Tibial artery (tissue), 4 donors: ENCODE measurements at regions not wholly inside any gene's neighbourhood (a gene's known extent, or its start where the extent isn't known, plus 50 kb on each side); places are given as distances from the start of the nearest gene placed in this dataset.

ENCODE experiments used
- DNase-seq, 2 donors: peaks; one replicate each; pipeline ENCODE4 v3.0.0-alpha.2; 2019
- H3K27ac ChIP-seq, 2 donors: fragments of 200-600 bp; sonication (generic) in 1 of 2; 1 replicate in 1 of 2; 2 replicates in 1 of 2; pipeline ENCODE4 v1.5.1; 2018 to 2019; ENCODE audit warnings: mild to moderate bottlenecking in 1 of 2
- H3K27me3 ChIP-seq, 2 donors: fragments of 200-600 bp; sonication (generic) in 1 of 2; one replicate each; pipeline versions ENCODE4 v1.5.1 to v1.6.0; 2016 to 2019
- H3K36me3 ChIP-seq, 3 donors: fragments of 200-600 bp; sonication (generic) in 2 of 3; one replicate each; pipeline ENCODE4 v1.5.1; 2016 to 2019; ENCODE audit warnings: mild to moderate bottlenecking in 2 of 3
- H3K4me1 ChIP-seq, 4 donors: fragments of 200-600 bp; sonication (generic) in 2 of 4; 1 replicate in 3 of 4; 2 replicates in 1 of 4; pipeline ENCODE4 v1.5.1; 2016 to 2019
- H3K4me3 ChIP-seq, 2 donors: fragments of 200-600 bp; sonication (generic) in 1 of 2; 1 replicate in 1 of 2; 2 replicates in 1 of 2; pipeline ENCODE4 v1.5.1; 2018 to 2019; ENCODE audit warnings: mild to moderate bottlenecking in 2 of 2
- H3K9me3 ChIP-seq, 3 donors: fragments of 200-600 bp; sonication (generic) in 1 of 3; one replicate each; pipeline ENCODE4 v1.5.1; 2016 to 2019
- intact Hi-C: fragments of 100-400 bp; cut with DNase I; formaldehyde crosslinking; loops from one replicate; pipeline ENCODE4 v1.15.0; 2023; ENCODE audit warnings: low total_unique reads
- TF ChIP-seq, protein P1 (sequence below), 2 experiments: fragments of 200-600 bp in 1 of 2; fragments of 450-650 bp in 1 of 2; IDR thresholded peaks; one replicate each; pipeline ENCODE4 v1.5.1; 2017 to 2019; ENCODE audit warnings: antibody characterized with exemption in 2 of 2, mild to moderate bottlenecking in 1 of 2, moderate library complexity in 1 of 2

DNA sequence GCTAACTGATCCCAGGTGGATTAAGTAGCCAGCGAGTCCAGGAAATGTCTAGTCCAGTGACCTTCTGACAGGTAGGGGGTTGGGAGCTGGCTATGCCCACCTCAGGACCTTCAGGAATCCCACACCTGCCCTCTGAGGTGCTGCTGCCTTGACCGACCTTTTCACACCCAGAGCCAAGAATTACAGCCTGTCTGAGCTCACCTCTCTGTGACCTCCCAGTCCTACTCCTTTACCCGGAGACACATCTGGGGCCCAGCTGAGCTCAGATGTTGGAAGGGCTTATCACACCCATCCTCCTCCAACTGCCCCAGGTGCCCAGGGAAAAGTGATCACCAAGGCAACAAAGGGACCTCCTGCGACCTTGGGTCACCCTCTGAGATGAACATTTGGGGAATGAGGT lies 413.3 kb upstream of the TNP1 start:
- H3K9me3 ChIP-seq = no peaks in the 10 kb centered on the region
- TF ChIP-seq, protein P1, sequence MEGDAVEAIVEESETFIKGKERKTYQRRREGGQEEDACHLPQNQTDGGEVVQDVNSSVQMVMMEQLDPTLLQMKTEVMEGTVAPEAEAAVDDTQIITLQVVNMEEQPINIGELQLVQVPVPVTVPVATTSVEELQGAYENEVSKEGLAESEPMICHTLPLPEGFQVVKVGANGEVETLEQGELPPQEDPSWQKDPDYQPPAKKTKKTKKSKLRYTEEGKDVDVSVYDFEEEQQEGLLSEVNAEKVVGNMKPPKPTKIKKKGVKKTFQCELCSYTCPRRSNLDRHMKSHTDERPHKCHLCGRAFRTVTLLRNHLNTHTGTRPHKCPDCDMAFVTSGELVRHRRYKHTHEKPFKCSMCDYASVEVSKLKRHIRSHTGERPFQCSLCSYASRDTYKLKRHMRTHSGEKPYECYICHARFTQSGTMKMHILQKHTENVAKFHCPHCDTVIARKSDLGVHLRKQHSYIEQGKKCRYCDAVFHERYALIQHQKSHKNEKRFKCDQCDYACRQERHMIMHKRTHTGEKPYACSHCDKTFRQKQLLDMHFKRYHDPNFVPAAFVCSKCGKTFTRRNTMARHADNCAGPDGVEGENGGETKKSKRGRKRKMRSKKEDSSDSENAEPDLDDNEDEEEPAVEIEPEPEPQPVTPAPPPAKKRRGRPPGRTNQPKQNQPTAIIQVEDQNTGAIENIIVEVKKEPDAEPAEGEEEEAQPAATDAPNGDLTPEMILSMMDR (IDR thresholded peaks at IDR 0.05) = no peak
- H3K27ac ChIP-seq = peak overlapping the region in 1 of 2 donors; percentile 21
- intact Hi-C loops = no loop called here
- no peak for DNase-seq
- no peak overlapping the region for H3K4me3 ChIP-seq
- H3K27me3 ChIP-seq = no peaks in the 10 kb centered on the region
- no peaks in the 10 kb centered on the region for H3K36me3 ChIP-seq
- peaks cover 0 to 44% (median 17%) of the 10 kb centered on the region in 4 donors for H3K4me1 ChIP-seq

DNA sequence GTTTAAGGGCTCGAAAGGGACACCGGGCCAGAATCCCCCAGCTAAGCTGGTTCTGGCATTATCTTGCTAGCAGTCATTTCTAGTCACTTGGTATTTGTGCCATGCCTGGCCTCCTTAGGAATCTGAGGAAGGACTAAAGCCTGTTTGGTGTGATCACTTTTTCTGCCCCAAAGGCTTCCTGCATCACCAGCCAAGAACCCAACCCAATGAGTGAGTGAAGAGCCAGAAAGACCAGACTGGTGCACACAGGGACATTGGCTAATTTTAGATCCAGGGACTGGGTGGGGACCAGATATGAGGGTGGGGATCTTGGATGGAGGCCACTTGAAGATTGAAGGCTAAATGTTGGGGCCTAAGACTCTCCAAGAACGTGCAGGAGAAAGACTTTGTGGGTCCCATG lies 411.9 kb upstream of the TNP1 start:
- Histone ChIP-seq H3K27ac (peak overlapping the region; percentile 9 to 14), H3K27me3 (no peaks in the 10 kb centered on the region), H3K4me3 (no peak overlapping the region), H3K4me1 (peaks cover 0 to 36% (median 13%) of the 10 kb centered on the region in 4 donors), H3K36me3 (no peaks in the 10 kb centered on the region), H3K9me3 (peaks cover 0 to 4% (median 0%) of the 10 kb centered on the region in 3 donors)
- intact Hi-C loops = no loop called here
- TF ChIP-seq, protein P1 (IDR thresholded peaks at IDR 0.05) = no peak
- no peak for DNase-seq

DNA sequence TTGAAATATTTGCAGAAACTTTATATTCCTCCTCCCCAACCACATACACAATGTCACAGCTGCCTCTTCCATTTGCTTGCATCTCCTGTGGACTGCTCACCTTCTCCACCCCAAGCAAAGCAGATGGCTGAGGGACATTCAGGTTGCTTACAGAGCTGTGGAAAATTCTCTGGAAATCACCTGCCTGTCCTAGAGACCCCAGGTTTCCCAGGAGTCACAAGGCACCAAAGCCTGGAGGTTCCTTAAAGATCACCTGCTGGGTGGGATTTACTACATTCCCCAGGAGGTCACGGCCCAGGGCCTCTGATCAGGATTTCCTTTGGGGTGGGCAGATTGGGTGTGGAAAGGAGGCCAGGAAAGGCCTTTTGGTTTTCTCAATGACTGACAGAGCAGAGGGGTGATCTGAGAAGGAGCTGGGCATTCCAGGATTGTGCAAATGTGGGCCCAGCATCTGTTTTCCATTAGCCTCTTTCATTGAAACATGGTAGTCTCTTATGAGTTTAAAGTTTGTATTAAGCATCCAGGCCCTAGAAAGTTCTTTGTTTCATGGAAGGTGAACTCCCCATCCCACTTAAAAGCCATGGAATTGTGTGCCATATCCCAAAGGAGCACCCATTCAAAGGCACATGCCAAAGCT lies 410.7 kb upstream of the TNP1 start:
- H3K36me3 ChIP-seq = no peaks in the 10 kb centered on the region
- intact Hi-C loops = no loop called here
- TF ChIP-seq, protein P1 (IDR thresholded peaks at IDR 0.05) = no peak
- no peak overlapping the region for H3K27ac ChIP-seq
- H3K4me1 ChIP-seq = peaks cover 0 to 36% (median 13%) of the 10 kb centered on the region in 4 donors
- peaks cover 0 to 4% (median 0%) of the 10 kb centered on the region in 3 donors for H3K9me3 ChIP-seq
- H3K27me3 ChIP-seq = no peaks in the 10 kb centered on the region
- H3K4me3 ChIP-seq = no peak overlapping the region
- no peak for DNase-seq

DNA sequence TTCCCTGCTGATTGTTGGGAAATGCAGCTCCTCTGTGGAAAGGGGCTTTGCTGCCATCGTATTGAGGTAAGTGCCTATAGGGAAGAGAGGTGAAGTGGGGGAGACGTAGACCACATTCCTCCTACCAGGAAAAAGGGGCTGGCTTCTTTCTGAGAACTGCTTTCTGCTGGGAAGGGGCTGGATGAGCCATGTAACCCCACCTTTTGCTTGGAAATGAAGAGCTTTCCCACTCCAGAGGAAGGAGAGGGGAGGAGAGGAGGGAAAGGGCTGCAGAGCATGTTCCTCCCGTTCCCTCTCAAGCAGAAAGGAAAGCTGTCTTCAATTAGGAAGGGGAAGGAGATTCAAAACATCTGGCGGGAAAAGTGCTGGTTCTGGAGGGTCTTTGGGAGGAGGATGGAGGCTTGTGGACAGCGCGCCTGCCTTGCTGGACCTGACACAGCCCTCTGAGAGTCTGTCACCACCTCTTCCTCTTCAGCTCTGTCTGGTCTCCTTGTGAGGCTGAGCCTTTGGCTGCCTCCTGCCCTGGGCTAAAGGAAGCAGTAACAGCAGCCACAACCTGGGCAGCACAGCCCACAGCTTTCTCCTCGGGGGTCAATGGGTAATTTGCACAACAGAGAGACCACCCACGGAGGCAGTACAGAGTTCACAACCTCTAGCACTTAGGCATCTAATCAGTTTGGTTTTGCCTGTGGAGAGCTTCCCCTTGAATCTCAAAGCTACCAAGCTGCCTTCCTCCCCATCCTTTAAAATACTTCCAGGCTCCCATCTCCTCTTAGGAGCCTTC lies 410.0 kb upstream of the TNP1 start:
- TF ChIP-seq, protein P1 (IDR thresholded peaks at IDR 0.05) = no peak
- H3K4me3 ChIP-seq = no peak overlapping the region
- H3K27me3 ChIP-seq = no peaks in the 10 kb centered on the region
- no peak for DNase-seq
- peaks cover 0 to 36% (median 13%) of the 10 kb centered on the region in 4 donors for H3K4me1 ChIP-seq
- no peaks in the 10 kb centered on the region for H3K36me3 ChIP-seq
- no peak overlapping the region for H3K27ac ChIP-seq
- H3K9me3 ChIP-seq = peaks cover 0 to 4% (median 0%) of the 10 kb centered on the region in 3 donors
- intact Hi-C loops = no loop called here

DNA sequence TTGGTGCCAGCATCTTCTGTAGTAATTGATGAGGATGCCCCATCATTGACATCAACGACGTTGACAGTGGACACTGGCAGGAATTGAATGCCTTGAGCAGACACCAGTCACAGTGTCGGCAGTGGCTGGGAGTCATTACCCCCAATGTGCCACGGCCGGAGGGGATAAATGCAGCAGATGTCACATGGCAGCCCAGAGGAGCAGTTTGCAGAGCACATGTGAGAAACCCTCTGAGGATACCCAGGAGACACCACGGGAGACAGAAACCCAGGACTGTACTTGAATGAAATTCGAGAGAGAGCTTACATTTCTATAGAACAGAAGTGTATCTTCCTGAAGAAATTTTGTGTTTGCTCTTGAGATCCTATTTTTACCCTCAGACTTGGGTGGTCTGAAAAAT lies 409.1 kb upstream of the TNP1 start:
- Histone ChIP-seq H3K36me3 (no peaks in the 10 kb centered on the region), H3K4me1 (peaks cover 0 to 27% (median 13%) of the 10 kb centered on the region in 4 donors), H3K4me3 (no peak overlapping the region), H3K27me3 (no peaks in the 10 kb centered on the region), H3K9me3 (peaks cover 0 to 4% (median 0%) of the 10 kb centered on the region in 3 donors), H3K27ac (no peak overlapping the region)
- no peak for DNase-seq
- intact Hi-C loops = no loop called here
- TF ChIP-seq, protein P1 (IDR thresholded peaks at IDR 0.05) = no peak
